Dedifferentiated amniotic fluid mesenchymal stem cell (primary cell): ENCODE measurements at regions not wholly inside any gene's neighbourhood (a gene's known extent, or its start where the extent isn't known, plus 50 kb on each side); places are given as distances from the start of the nearest gene placed in this dataset.

Experiments used
- DNase-seq: peaks from one replicate; pipeline ENCODE4 v3.0.0-alpha.2; 2016; ENCODE audit errors: extremely low spot score

DNA sequence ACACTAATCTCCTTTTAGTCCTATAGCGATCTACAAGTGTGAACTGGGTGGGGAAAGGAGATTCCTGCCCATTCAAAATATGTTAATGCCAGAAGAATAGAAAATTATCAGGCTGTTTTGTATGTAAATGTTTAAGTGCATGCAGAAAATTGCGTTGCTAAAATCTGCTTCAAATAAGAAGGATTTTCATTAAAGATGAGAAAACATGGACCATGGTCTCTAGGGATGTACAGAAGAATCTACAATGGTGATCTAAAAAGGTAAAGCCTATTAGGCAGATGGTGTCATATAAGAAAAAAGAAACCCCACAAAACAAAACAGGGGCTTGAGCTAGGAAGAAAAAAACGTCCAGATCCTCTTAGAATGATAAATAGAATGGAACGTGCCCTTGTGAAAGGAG is 287.5 kb upstream of the ROBO1 start:
- no peak for DNase-seq

DNA sequence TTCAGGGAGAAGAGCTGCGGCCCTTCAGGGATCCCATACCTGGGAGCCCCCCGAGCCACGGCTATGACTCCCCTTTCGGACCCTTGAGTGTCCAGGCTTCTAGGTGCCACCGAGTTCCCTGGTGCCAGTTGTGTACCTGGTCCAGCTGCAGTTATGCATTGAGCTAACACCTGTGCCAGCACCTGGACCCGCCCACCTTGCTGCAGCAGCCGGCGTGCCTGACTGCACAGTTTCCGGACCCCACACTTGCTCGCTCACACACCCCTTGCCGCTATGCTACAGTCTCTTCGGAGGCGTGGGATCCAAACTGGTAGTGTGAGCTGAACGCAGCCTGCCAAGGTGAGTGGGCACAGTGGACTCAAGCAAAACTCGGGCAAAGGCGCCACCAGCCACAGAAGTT is 284.5 kb upstream of the ROBO1 start:
- no peak for DNase-seq

DNA sequence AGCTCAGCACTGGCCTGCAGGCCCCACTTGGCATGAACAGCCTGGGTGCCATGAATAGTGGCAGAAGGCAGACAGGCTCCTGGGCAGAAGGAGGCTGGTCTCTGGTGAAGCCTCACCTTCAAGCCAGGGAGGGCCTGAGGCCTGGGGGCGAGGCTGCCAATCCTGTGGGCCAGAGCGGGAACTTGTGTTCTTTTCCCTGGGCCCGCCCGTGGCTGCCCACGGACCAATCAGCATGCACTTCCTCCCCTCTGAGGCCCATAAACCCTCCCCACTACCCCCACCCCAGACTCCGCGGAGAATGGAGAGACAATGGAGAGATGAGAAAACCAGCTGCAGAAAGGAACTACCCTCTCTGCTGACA is 283.8 kb upstream of the ROBO1 start:
- no peak for DNase-seq

DNA sequence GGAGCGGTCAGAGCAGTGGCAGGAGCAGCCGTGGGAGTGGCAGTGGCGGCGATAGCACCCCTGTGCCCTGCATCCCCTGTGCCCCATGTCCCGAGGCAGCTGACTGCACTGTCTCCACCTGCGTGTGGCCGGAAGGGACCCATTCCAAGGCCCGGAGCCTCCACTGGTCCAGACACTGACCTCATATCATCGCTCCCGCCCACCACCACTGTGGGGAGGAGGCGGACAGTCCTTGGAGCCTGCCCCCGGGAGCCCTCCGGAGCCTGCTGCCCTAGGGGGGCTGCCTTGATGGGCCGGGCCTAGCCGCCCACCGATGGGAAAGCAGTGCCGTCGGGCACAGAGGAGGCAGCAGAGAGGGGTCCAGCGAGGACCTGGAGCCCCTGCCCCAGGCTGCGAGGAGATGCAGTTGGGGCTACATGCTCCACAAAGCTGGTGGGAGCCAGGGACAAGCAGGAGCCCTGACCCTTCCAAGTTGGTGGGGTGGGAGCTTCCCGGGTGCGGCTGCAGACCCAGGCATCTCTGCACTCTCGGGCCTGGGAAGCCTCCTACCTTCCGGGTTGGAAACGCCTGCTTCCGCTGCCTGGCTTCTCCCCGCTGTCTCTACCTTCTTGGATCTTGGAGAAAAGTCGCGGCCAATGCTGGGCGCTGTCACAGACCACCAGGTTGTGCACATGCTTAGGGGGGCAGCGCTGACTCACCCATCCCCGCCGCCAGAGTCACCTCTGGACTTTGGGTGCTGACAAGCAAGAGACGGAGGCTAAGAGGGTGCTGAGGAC is 283.2 kb upstream of the ROBO1 start:
- DNase-seq: no peak

DNA sequence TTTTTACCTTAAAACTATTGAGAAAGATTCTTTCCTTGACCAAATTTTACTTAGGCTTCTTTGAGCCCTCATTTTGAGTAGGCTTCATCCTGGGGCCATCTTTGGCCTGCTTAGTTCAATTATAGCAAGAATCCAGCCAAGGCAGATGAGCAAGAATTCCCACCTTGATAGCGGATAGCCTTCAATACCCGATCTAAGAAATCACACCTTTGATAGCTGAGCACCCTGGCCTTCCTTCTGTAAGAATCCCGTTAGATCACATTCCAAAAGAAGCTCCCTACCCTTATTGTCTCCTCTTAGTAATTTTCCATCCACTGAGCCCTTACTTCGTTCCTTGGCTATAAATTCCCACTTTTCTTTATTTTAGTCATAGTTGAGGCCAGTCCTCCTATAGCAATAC is 275.4 kb upstream of the ROBO1 start:
- DNase-seq: no peak

DNA sequence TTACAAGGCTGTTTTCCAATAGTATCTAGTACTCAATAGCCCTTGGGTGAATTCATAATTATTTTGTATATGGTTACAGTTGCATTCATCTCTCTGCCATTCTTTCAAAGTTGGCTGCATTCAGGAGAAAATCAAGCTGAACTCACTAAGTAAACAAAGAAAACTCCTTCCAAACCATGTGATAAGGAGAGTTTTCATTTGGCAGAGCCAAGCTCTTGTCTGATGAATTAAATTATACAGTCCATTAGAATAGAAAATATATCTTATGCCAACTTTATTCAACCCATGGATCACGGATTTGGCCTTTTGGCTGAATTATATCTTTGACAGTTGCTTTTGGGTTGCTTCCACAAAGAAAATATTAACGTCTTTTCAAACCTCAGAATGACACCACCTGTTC is 272.3 kb upstream of the ROBO1 start:
- DNase-seq: no peak

DNA sequence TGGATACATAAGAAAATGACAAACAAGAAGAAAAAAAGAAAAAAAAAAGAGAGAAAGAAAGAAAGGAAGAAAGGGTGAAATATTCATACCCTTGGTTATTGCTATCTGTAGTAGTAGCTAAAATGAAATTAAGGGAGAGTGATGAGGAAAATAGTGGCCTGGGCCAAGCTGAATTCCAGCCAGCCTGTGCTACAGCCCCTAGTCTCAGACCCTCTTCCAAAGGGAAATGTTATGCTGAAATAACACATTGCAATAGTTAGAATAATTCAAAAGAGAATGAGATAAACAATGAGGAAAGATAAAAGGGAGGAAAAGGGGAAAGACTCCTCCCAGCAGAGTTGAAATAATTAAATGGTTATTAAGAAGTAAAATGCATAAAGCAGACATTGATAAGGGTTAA is 268.4 kb upstream of the ROBO1 start:
- DNase-seq: no peak

DNA sequence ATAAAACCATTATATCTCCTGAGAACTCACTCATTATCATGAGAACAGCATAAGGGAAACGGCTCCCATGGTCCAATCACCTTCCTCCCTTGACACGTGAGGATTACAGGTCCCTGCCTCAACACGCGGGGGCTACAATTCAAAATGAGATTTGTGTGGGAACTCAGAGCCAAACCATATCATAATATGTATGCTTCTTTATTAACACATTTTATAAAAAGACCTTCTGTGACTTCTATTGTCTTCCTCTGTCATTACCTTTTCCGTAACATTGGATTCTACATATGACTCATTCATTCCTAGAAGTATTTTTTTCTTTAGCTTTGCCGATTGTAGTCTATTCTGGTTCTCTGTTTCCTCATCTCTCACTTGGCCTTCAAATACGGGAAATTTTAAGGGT is 267.2 kb upstream of the ROBO1 start:
- DNase-seq: no peak

DNA sequence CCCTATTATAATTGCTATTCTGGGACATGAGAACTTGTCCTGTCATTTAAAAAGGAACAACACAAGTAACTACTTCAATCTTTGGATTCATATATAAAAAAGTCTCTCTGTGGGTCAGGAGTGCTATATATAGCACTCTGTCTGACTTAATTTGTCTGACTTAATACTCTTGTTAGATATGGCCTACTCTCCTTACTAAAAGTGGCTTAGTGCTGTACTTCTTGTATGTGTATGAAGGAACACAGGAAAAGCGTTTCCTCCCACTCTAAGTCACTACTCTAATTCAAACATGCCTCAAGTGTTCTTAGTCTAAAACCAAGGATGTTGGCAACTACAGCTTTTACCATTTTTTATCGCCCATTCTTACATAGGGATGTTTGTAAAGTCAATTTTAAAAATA is 255.2 kb upstream of the ROBO1 start:
- no peak for DNase-seq

DNA sequence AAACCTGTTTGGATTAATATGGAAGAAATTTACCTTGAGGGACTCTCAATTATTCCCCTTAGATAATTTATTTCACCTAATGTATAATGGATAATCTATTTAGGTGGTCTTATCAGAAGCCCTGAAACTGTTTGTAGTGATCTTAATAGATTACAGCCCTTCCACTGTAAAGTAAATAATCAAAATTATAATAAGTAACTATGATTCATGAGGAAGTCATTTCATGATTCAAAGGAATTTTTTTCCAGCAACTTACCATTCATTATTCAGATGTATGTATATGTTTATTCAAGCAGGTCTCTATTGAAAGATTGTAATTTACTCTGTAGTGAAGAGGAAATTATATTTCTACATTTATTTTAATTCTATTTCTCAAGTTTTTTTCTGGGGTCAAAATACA is 250.6 kb upstream of the ROBO1 start:
- no peak for DNase-seq

DNA sequence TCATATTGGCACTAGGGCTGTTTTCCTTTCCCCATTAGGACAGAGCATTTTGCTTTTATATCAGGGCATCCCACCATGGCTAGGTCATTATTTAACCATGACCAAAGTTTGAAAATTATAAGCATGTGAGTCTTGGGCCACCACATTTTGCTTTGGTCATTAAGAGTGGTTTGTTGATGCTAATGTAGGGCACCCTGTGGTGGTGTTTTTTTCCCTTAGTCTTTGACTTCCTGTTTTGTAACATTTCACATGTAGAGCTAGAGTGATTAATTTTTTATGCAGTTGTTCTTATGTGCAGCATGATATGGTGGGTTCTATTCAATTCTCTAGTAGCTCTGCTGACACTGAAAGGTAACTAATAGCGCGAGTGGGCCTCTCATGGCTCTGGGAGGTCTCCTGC is 249.6 kb upstream of the ROBO1 start:
- DNase-seq: no peak

DNA sequence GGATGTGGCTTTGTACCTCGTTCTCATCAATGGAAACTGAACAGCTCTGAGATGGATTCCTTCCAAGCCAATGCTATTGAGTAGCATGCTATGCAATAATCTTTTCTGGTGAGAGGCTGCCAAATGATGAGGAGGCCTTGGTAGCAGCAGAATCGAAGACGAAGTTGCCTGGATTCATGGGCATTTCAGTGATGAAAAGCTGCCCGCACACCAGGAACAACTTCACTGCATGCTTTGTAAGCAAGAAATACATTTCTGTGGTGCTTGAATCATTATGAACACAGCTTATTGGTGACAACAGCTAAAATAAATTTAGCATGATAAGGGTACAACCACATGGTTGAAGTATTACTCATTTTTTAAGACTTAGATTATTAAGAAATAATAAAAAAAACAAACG is 246.8 kb upstream of the ROBO1 start:
- DNase-seq: peak; percentile 19

DNA sequence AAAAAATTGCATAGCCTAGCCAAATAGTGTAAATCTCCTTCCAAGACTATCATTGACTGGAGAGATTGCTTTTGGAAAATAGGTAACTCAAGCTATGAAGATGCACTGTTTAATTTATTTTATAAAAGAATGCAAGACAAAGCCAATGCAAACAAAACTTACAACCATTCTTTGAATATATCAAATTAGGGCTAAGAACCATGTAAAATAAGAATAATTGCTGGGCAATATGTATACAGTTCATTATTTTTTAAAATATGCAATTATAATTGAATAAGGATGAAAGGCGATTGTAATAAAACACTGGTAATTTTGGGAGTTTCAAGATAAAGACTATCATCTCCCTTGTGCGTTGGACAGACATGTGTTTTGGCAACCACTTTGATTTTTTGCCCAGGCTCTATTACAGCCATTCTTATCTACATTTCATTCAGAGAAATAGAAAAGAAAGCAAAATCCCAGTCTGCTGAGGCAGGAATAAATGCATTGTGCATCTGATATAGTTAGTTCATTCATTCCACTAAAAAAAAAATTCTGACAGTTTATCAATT is 242.3 kb upstream of the ROBO1 start:
- DNase-seq: no peak

DNA sequence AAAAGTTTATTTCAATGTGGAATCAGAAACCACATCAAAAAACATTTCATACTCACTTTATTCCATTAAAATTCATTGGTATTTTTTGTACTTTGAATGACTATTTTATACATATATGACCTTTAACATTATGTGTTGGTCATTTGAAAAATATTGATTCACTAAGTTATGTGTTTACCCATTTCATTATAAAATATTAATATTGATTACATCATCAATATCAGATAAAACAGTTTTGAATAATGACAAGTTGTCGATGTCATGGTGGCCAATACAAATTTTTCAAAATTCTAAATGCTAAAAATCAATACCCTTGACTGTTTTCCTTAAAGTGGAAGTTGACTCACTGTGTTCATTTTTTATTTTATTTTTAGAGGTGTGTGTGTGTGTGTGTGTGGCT is 239.7 kb upstream of the ROBO1 start:
- DNase-seq: no peak

DNA sequence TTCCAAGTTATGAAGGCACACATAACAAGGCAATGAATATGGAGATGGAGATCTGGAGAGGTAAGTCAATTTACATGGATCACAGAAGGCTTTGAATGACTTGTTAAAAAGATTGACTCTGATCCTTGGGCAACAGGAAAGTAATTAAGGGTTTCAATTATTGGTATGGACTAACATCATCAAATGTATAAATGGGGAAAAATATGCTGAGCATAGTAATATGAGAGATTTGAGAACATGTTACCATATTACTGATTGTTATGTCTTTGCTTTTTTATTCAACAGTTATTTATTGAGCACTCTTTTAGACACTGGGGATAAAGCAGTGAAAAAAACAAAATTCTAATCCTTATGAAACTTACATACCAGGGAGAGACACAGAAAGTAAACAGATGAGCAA is 238.5 kb upstream of the ROBO1 start:
- no peak for DNase-seq

DNA sequence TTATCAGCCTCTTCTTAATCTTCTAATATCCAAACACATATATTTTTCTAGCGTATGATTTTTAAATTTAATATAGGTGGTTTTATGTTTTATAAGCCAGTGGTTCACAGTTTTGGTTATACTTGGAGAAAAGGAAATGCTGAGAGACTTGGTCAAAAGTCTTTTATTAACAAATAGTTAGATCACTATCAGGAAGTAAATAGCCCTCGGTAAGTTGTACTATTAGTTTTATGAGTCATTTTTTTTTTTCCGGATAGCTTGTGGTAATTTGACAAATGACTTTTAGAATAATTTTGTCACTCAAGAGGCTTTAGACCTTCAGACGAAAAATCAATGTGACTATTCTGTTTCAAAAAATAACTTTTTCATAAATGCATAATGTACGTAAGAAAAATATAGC is 232.2 kb upstream of the ROBO1 start:
- no peak for DNase-seq

DNA sequence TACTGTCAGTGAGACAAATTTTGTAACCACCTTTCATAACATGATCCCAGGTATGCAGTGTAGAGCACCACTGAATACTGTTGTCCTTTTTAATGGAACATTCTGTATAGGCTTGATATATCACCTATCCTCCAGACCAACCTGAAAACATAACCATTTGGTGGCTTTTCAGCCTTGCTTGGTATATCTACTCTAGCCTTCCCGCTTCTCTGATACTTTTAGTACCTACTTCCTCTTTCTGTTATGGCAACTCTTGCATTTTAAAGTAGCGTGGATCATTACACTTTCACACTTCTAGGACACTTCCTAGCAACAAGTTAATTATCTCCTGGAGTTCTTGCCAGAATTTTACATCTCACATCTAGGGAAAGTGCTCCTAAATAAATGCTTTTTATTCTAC is 226.6 kb upstream of the ROBO1 start:
- DNase-seq: no peak

DNA sequence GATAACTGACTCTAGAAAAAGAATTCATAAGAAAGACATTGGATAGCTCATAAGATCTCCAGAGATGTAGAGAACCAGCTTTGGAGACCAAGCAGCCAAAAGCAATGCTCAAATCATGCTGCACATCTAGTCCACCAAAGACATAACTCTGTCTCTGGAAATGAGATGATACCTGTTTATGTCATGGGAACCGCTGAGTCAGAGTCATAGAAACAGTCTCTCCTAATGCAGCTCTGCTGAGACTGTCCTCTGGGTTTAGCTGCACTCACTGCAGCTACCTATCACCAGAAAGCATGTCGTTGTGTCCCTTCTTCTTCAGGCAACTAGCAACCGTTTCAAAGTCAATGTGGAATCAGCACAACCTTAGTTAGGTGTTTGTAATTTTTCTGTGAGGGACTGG is 218.5 kb upstream of the ROBO1 start:
- no peak for DNase-seq

DNA sequence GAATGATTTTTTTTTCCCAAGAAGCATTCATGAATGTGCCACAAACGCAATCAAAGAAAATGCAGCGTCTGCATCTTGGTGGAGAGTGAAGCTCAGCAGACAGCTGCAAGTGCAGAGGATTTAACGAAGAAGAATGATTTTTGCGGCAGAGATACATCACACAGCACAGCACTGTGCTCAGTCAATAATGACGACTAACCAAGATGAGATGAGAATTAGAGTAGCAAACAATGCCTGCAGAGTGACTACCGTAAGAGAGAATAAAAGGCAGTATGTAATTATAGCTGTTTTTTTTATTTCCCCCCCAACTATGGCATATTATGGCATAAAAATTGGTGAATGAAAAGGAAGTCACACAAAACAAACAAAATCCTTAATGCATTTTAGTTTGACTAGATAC is 218.0 kb upstream of the ROBO1 start:
- no peak for DNase-seq

DNA sequence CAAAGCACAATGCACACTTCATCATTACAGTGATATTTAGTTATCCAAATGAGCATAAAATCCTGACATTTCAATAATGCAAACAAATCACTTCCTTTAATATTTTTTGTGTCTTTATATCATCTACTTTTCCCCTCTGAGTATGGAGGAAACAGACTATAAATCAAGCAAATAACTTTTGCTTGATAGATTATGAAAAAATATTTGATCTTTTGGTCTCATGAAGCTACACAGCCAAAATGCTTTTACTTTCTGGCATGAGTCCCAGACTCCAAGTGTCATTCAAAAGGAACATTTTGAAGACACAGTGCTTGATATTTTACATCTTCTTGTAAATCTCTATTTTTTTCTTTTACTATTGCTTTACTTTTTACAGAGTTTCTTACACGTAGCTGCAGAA is 215.3 kb upstream of the ROBO1 start:
- DNase-seq: no peak

DNA sequence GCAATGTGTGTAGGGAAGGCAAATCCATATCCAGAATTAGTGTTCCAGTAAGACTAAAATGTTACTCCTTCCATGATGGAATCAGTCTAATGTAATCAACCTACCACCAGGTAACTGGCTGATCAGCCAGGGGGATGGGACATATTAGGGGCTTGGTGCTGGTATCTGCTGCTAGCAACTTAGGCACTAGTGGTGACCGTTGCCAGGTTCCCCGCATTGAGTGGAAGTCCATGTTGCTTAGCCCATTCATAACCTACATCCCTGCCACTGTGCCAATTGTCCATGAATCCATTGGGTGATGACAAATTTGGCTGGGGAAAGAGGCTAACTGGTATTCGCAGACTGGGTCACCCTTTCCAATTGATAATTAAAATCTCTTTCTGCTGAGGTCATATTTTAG is 212.2 kb upstream of the ROBO1 start:
- no peak for DNase-seq

DNA sequence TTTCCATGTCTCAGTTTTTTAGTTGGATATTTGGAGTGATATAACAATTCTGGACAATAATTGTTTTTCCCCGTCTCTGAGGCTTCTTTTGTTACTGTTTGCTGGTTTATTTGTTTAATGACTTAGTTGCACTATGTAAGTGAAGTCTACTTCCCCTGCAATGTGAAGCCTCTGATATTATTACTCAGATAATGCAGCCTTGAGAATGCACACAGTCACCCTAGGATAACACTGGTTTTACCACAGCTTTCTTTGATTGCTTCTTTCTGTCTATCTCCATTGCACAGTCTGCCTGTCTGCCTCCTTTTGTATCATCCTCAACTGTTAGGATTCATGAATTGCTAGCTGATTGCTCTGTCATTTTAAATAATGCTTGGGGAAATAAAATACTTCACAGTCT is 208.7 kb upstream of the ROBO1 start:
- DNase-seq: no peak

DNA sequence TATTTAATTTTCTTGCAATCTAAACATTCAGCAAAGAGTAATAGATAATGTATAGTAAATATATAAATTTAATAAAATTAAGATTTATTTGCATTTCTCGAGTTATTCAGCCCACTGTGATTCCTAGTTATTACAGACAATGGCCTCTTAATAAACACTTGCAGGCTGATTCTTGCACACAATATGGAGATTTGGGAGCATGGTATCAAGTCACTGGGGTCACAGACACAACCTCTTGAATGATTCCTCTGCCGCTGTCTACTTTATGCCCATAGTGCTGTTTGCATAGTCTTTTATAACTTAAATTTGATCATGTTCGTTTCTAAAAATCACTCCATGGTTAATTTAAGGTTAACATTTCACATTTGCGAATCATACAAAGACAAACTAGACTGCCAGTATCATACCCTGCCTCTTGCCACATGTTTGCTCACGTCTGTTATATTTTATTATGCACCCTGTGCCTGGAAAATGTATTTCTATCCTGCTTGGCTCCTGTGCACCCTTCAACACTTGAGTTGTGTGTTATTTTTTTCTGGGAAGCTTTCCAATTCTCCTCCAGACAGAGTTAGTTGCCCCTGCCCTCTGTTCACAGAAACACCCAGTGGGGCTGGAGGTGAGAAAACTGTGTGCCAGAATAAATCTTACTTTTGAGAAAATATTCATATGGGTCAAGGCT is 206.3 kb upstream of the ROBO1 start:
- no peak for DNase-seq

DNA sequence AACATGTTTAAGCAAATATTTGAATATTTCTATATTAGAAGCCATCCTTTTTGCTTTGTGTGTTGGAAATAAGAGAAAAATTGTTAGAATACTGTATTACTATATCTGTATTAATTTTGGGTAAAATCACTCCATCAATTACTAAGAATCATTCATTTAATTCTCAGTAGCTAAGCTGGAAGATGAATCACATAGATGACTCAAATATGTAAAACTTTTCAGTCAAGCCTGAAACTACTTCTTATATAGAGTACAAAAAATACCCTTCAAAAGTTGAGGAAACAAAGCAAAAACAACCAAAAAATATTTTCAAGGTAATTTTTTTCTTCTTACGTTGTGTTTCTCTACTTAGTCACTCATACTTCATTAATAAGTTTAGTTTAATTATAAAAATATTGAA is 205.7 kb upstream of the ROBO1 start:
- no peak for DNase-seq
